ENCODE measurements at regions not wholly inside any gene's neighbourhood (a gene's known extent, or its start where the extent isn't known, plus 50 kb on each side); places are given as distances from the start of the nearest gene placed in this dataset.

GRCh38 chr12:38399711-38400206, 83.2 kb downstream of the ALG10B start:
- DNase-seq (ENCODE audit: low read depth in 2 of 2) = no peak
- no peak overlapping the region for H3K4me3 ChIP-seq (replicated peaks in 1 of 2; ENCODE audit: low read depth in 2 of 2, low read length in 2 of 2)
- no peak for TF ChIP-seq CTCF (IDR thresholded peaks at IDR 0.05; ENCODE audit: low read depth, low read length)

- no peak for TF ChIP-seq CTCF (IDR thresholded peaks at IDR 0.05; ENCODE audit: low read depth, low read length)
- H3K4me3 ChIP-seq (replicated peaks in 1 of 2; ENCODE audit: low read depth in 2 of 2, low read length in 2 of 2) = no peak overlapping the region
- no peak for DNase-seq (ENCODE audit: low read depth in 2 of 2)
Measured at GRCh38 chr12:38402811-38403210, 86.2 kb downstream of the ALG10B start.

- DNase-seq (ENCODE audit: low read depth in 2 of 2) = no peak
- H3K4me3 ChIP-seq (replicated peaks in 1 of 2; ENCODE audit: low read depth in 2 of 2, low read length in 2 of 2) = no peak overlapping the region
- TF ChIP-seq CTCF (IDR thresholded peaks at IDR 0.05; ENCODE audit: low read depth, low read length) = no peak
Measured at GRCh38 chr12:38409511-38409910, 92.9 kb downstream of the ALG10B start.

- H3K4me3 ChIP-seq (replicated peaks in 1 of 2; ENCODE audit: low read depth in 2 of 2, low read length in 2 of 2) = no peak overlapping the region
- no peak for TF ChIP-seq CTCF (IDR thresholded peaks at IDR 0.05; ENCODE audit: low read depth, low read length)
- no peak for DNase-seq (ENCODE audit: low read depth in 2 of 2)
Measured at GRCh38 chr12:38411426-38411825, 94.9 kb downstream of the ALG10B start.

- TF ChIP-seq CTCF (IDR thresholded peaks at IDR 0.05; ENCODE audit: low read depth, low read length) = no peak
- H3K4me3 ChIP-seq (replicated peaks in 1 of 2; ENCODE audit: low read depth in 2 of 2, low read length in 2 of 2) = no peak overlapping the region
- DNase-seq (ENCODE audit: low read depth in 2 of 2) = no peak
Measured at GRCh38 chr12:38411946-38412345, 95.4 kb downstream of the ALG10B start.

GRCh38 chr12:38417101-38417500, 100.5 kb downstream of the ALG10B start:
- DNase-seq (ENCODE audit: low read depth in 2 of 2) = no peak
- TF ChIP-seq CTCF (IDR thresholded peaks at IDR 0.05; ENCODE audit: low read depth, low read length) = no peak
- no peak overlapping the region for H3K4me3 ChIP-seq (replicated peaks in 1 of 2; ENCODE audit: low read depth in 2 of 2, low read length in 2 of 2)

- TF ChIP-seq CTCF (IDR thresholded peaks at IDR 0.05; ENCODE audit: low read depth, low read length) = no peak
Measured at GRCh38 chr12:38424436-38424835, 107.9 kb downstream of the ALG10B start.

More at GRCh38 chr12:38424436-38424835, 107.9 kb downstream of the ALG10B start:
- DNase-seq (ENCODE audit: low read depth in 2 of 2) = no peak
- H3K4me3 ChIP-seq (replicated peaks in 1 of 2; ENCODE audit: low read depth in 2 of 2, low read length in 2 of 2) = no peak overlapping the region
